B cell (primary cell): ENCODE measurements at regions not wholly inside any gene's neighbourhood (a gene's known extent, or its start where the extent isn't known, plus 50 kb on each side); places are given as distances from the start of the nearest gene placed in this dataset.

Experiments
- ATAC-seq: fragments of 200-7000 bp; cut with Tn5 transposase; one replicate; pipeline ENCODE4 v1.10.0; 2021; ENCODE audit warnings: low read depth, mild to moderate bottlenecking, moderate number of reproducible peaks, moderate library complexity
- CTCF ChIA-PET: fragments of 350-600 bp; sonication (Branson Sonifier 250); formaldehyde crosslinking; loops from one replicate; lab custom pipeline; 2021; ENCODE audit warnings: antibody characterized with exemption, inconsistent platforms; lab: Charles Lee
- POLR2A ChIA-PET: fragments of 350-600 bp; sonication (Branson Sonifier 250); formaldehyde crosslinking; loops from one replicate; lab custom pipeline; 2021; ENCODE audit warnings: antibody characterized with exemption; lab: Charles Lee
- DNase-seq: peaks from one replicate; pipeline ENCODE4 v3.0.0; 2013
- H2AFZ ChIP-seq: 2 replicates; pipeline ENCODE4 v1.6.1; 2012; ENCODE audit warnings: mild to moderate bottlenecking, low read depth, low read length; ENCODE audit not compliant: insufficient read depth, poor library complexity, severe bottlenecking
- H3K27ac ChIP-seq, 2 donors: 1 replicate in 1 of 2; 2 replicates in 1 of 2; pipeline ENCODE4 v1.5.1; 2012 to 2013; ENCODE audit warnings: low read length in 2 of 2, mild to moderate bottlenecking in 2 of 2, moderate library complexity in 1 of 2
- H3K27me3 ChIP-seq, 4 experiments: fragments of 200-600 bp in 1 of 4; sonication (generic) in 1 of 4; replicated peaks in 1 of 4; 1 replicate in 2 of 4; 2 replicates in 2 of 4; pipeline versions ENCODE4 v1.6.1 to v1.7.0; 2013 to 2016; ENCODE audit warnings: low read length in 3 of 4, mild to moderate bottlenecking in 2 of 4, mixed read lengths in 1 of 4, moderate library complexity in 1 of 4; ENCODE audit not compliant: insufficient read depth in 4 of 4, control insufficient read depth in 3 of 4; ENCODE audit errors: control extremely low read depth in 1 of 4
- H3K36me3 ChIP-seq, 2 experiments: replicated peaks in 1 of 2; 1 replicate in 1 of 2; 2 replicates in 1 of 2; pipeline versions ENCODE4 v1.6.1 to v1.7.1; 2013; ENCODE audit warnings: low read length in 1 of 2; ENCODE audit not compliant: insufficient read depth in 2 of 2, control insufficient read depth in 1 of 2; ENCODE audit errors: control extremely low read depth in 1 of 2, extremely low read depth in 1 of 2
- H3K4me1 ChIP-seq, 2 donors: fragments of 200-600 bp in 1 of 2; sonication (generic) in 1 of 2; 1 replicate in 1 of 2; 2 replicates in 1 of 2; pipeline versions ENCODE4 v1.5.1 to v1.6.1; 2013 to 2017; ENCODE audit warnings: low read length in 2 of 2; ENCODE audit not compliant: control insufficient read depth in 2 of 2, insufficient read depth in 2 of 2
- H3K4me2 ChIP-seq: replicated peaks from 2 replicates; pipeline ENCODE3; 2012; ENCODE audit warnings: mild to moderate bottlenecking, low read depth, low read length; ENCODE audit not compliant: poor library complexity, severe bottlenecking
- H3K4me3 ChIP-seq, 5 experiments: fragments of 200-600 bp in 1 of 5; sonication (generic) in 1 of 5; 1 replicate in 3 of 5; 2 replicates in 2 of 5; pipeline versions ENCODE4 v1.5.1 to v1.7.0; 2011 to 2016; ENCODE audit warnings: low read length in 4 of 5, mild to moderate bottlenecking in 4 of 5, low read depth in 2 of 5, control low read depth in 1 of 5, moderate library complexity in 1 of 5; ENCODE audit not compliant: insufficient read depth in 1 of 5; ENCODE audit errors: control extremely low read depth in 1 of 5, extremely low read depth in 1 of 5
- H3K79me2 ChIP-seq: fragments of 200-600 bp; sonication (generic); one replicate; pipeline ENCODE4 v1.6.0; 2016; ENCODE audit warnings: low read length; ENCODE audit not compliant: control insufficient read depth, insufficient read depth
- H3K9ac ChIP-seq: fragments of 200-600 bp; sonication (generic); 2 replicates; pipeline ENCODE4 v1.6.1; 2017; ENCODE audit warnings: mild to moderate bottlenecking, low read length, moderate library complexity
- H3K9me3 ChIP-seq, 3 donors: one replicate each; pipeline versions ENCODE4 v1.6.1 to v1.7.1; 2013; ENCODE audit warnings: low read length in 2 of 3; ENCODE audit not compliant: control insufficient read depth in 2 of 3, insufficient read depth in 1 of 3; ENCODE audit errors: control extremely low read depth in 1 of 3
- H4K20me1 ChIP-seq: 2 replicates; pipeline ENCODE4 v1.6.0; 2012; ENCODE audit warnings: mild to moderate bottlenecking, low read length; ENCODE audit not compliant: insufficient read depth, control insufficient read depth, poor library complexity, severe bottlenecking
- H3K27ac Mint-ChIP-seq: one replicate; pipeline ENCODE4 v1.8.0; 2021; ENCODE audit warnings: mixed read lengths
- H3K27me3 Mint-ChIP-seq: one replicate; pipeline ENCODE4 v1.8.0; 2021; ENCODE audit warnings: mixed read lengths
- H3K4me1 Mint-ChIP-seq: one replicate; pipeline ENCODE4 v1.8.0; 2021; ENCODE audit warnings: mixed read lengths
- H3K4me3 Mint-ChIP-seq: one replicate; pipeline ENCODE4 v1.8.0; 2021; ENCODE audit warnings: mixed read lengths
- H3K9me3 Mint-ChIP-seq: one replicate; pipeline ENCODE4 v1.8.0; 2022; ENCODE audit warnings: mixed read lengths; ENCODE audit not compliant: insufficient read depth
- CTCF ChIP-seq: fragments of 200-600 bp; IDR thresholded peaks from one replicate; pipeline ENCODE4 v1.8.0; 2022; ENCODE audit warnings: antibody characterized with exemption, mild to moderate bottlenecking
- EZH2 ChIP-seq: IDR thresholded peaks from 2 replicates; pipeline ENCODE4 v1.6.1; 2012; ENCODE audit warnings: borderline replicate concordance, low read depth, mild to moderate bottlenecking, moderate library complexity, low read length; ENCODE audit not compliant: insufficient read depth, poor library complexity, severe bottlenecking
- WGBS: methylation state at CpG from one replicate; pipeline ENCODE4 v1.1.5; 2013; ENCODE audit warnings: missing lambda C conversion rate; ENCODE audit not compliant: insufficient coverage; 5-methylcytosine and 5-hydroxymethylcytosine counted together
- intact Hi-C: fragments of 100-400 bp; cut with micrococcal nuclease; formaldehyde crosslinking; loops from one replicate; pipeline ENCODE4 v1.10.0; 2022

DNA sequence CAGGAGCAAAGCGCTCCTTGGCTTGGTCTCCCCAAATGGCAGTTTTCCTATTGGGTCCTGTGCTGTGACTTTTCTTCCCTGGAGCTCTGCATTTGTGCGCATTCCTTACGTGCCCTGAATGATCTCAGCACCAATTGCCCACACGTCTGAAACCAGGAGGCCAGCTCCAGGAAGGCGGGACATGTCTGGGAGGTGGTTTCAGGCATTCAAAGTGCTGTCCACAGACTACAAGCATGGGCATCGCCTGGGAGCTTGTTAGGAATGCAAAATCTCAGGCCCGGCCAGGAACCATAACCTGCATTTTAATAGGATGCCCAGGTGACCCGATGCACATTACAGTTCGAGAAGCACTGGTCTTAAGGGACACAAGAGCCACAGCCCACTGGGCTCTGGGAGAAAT is 239.6 kb downstream of the ANKRD60 start:
- intact Hi-C loops = no loop called here
- Histone ChIP-seq H3K4me2 (no peak overlapping the region), H2AFZ (no peak overlapping the region), H3K27me3 (peaks cover 0 to 14% (median 1%) of the 10 kb centered on the region in 4 experiments), H3K4me3 (no peak overlapping the region), H4K20me1 (no peaks in the 10 kb centered on the region), H3K4me1 (no peaks in the 10 kb centered on the region), H3K9ac (no peak overlapping the region), H3K27ac (no peak overlapping the region), H3K36me3 (no peaks in the 10 kb centered on the region), H3K9me3 (no peaks in the 10 kb centered on the region), H3K79me2 (no peaks in the 10 kb centered on the region)
- no peak for TF ChIP-seq EZH2
- TF ChIP-seq CTCF = no peak
- DNase-seq (no peak), ATAC-seq (no peak)
- H3K27ac Mint-ChIP-seq = no peak overlapping the region
- POLR2A ChIA-PET = no interaction called here
- H3K4me1 Mint-ChIP-seq = no peaks in the 10 kb centered on the region
- peaks cover 22% of the 10 kb centered on the region for H3K27me3 Mint-ChIP-seq
- no peaks in the 10 kb centered on the region for H3K9me3 Mint-ChIP-seq
- CTCF ChIA-PET = no interaction called here
- no peak overlapping the region for H3K4me3 Mint-ChIP-seq
- WGBS = 88% methylated on average over 9 of the region's 9 CpGs

DNA sequence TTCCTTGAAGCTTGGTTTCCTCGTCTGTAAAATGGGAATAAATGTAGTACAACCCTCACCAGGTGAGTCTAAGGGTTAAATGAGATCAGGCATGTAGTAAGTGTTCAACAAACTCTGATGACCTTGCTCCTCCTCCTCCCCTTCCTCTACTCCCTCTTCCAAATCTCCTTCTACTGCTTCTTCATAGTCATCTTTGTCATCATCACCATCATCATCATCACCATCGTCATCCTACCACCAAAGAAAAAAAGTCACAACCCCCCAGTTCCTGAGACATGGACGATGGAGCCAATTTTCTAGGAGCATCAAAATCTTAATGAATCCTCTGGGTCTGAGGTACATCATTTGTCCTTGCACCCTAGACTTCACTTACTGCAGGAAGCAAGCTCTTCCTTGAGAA is 240.0 kb downstream of the ANKRD60 start:
- Histone ChIP-seq H3K4me2 (no peak overlapping the region), H3K4me3 (no peak overlapping the region), H3K9ac (no peak overlapping the region), H4K20me1 (no peaks in the 10 kb centered on the region), H3K27me3 (peaks cover 0 to 12% (median 1%) of the 10 kb centered on the region in 4 experiments), H2AFZ (no peak overlapping the region), H3K36me3 (no peaks in the 10 kb centered on the region), H3K4me1 (no peaks in the 10 kb centered on the region), H3K9me3 (no peaks in the 10 kb centered on the region), H3K79me2 (no peaks in the 10 kb centered on the region), H3K27ac (no peak overlapping the region)
- intact Hi-C loops = no loop called here
- CTCF ChIA-PET = no interaction called here
- no peaks in the 10 kb centered on the region for H3K4me1 Mint-ChIP-seq
- H3K27me3 Mint-ChIP-seq = peaks cover 22% of the 10 kb centered on the region
- 96% methylated on average over 2 of the region's 3 CpGs for WGBS
- POLR2A ChIA-PET = no interaction called here
- no peak overlapping the region for H3K27ac Mint-ChIP-seq
- H3K9me3 Mint-ChIP-seq = no peaks in the 10 kb centered on the region
- no peak for ATAC-seq
- TF ChIP-seq EZH2 (no peak), CTCF (no peak)
- no peak overlapping the region for H3K4me3 Mint-ChIP-seq
- no peak for DNase-seq
